ENCODE measurements at regions not wholly inside any gene's neighbourhood (a gene's known extent, or its start where the extent isn't known, plus 50 kb on each side); places are given as distances from the start of the nearest gene placed in this dataset.

DNA sequence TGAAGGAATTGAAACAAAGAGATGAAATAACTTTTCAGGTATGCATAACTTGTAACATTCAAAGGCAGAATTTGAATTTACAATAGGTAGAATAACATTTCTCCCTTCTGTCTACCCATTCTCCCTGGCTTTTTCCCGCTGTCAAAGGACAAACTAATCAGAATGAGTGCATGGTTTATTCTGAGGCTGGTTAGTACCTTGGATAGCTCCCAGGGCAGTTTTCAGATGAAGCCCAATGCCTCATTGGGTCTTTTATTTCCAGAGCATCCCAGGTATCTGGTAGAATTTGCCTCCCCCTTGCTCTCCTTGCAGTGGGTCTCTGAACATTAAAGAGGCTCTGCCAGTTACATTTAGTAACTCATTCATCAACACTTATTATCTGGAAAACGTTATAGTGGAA is 665.5 kb downstream of the BCKDHB start:
- Histone ChIP-seq H3K4me3 (no peak overlapping the region), H4K20me1 (no peaks in the 10 kb centered on the region), H3K9ac (no peak overlapping the region), H3K27ac (no peak overlapping the region), H3K36me3 (no peaks in the 10 kb centered on the region), H3K4me2 (no peak overlapping the region), H3K9me3 (no peaks in the 10 kb centered on the region), H3K4me1 (no peaks in the 10 kb centered on the region), H3K27me3 (no peaks in the 10 kb centered on the region)
- TF ChIP-seq Cebpa-rat (IDR thresholded peaks at IDR 0.05): no peak

DNA sequence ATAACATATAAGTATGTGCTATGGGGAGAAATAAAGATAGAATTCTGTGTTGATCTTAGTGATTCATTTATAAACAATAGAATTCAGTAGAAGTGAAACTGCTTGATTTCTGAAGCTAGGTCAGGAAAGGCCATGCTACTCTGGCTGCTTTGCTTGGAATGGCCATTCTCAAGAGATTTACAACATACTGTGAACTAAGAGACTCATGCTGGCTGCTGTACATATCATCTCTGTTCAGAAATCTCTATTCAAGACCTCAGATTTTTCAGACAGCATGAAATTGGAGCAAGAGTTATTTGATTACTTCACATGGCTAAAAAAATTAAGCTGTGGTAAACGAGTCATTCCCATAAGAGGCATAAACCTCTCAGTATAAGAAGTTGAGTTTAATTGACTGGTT is 662.6 kb downstream of the BCKDHB start:
- no peak for TF ChIP-seq Cebpa-rat (IDR thresholded peaks at IDR 0.05)
- Histone ChIP-seq H3K4me3 (no peak overlapping the region), H3K4me1 (no peaks in the 10 kb centered on the region), H4K20me1 (no peaks in the 10 kb centered on the region), H3K36me3 (no peaks in the 10 kb centered on the region), H3K9ac (no peak overlapping the region), H3K27me3 (no peaks in the 10 kb centered on the region), H3K27ac (no peak overlapping the region), H3K4me2 (no peak overlapping the region), H3K9me3 (no peaks in the 10 kb centered on the region)

DNA sequence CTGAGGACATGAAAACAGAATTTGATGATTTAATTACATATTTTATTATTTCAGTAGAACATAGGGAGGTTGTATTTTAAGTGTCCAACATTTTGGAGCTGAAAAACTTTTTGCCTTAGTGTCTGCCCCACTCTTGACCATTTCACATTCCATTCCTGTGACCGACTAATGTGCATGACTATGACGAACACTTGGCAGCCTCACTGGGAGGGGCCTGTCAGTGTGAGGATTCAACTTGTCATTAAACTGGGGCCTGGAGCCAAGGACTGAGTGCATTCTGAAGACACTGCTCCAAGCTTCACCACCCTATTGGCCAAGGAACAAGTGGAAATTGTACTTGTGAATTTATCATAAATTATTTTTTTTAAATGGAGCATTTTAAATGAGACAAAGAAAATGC is 661.3 kb downstream of the BCKDHB start:
- no peak overlapping the region for H3K4me2 ChIP-seq
- no peaks in the 10 kb centered on the region for H4K20me1 ChIP-seq
- no peaks in the 10 kb centered on the region for H3K27me3 ChIP-seq
- H3K9ac ChIP-seq: no peak overlapping the region
- H3K36me3 ChIP-seq: no peaks in the 10 kb centered on the region
- TF ChIP-seq Cebpa-rat (IDR thresholded peaks at IDR 0.05): no peak
- H3K4me3 ChIP-seq: no peak overlapping the region
- no peak overlapping the region for H3K27ac ChIP-seq
- H3K4me1 ChIP-seq: no peaks in the 10 kb centered on the region
- no peaks in the 10 kb centered on the region for H3K9me3 ChIP-seq

DNA sequence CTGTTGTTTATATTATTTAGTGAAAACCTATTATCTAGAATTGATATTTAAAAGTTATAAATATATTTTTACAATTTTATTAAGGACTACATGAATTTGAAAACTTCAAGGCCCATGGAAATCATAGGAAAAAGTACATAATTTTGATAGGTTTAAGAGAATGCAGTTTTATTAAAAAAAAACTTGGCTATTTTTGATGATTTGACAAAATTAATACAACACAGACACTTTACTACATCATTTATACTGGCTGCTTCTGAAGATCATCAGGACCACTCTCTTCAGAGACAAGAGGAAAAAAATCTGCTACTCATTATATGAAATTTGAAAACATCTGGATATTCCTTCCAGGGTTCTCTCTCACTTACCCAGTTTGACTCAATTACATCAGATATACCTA is 637.7 kb downstream of the BCKDHB start:
- Histone ChIP-seq H3K36me3 (no peaks in the 10 kb centered on the region), H3K27ac (no peak overlapping the region), H4K20me1 (no peaks in the 10 kb centered on the region), H3K4me2 (no peak overlapping the region), H3K4me1 (no peaks in the 10 kb centered on the region), H3K9me3 (no peaks in the 10 kb centered on the region), H3K4me3 (no peak overlapping the region), H3K9ac (no peak overlapping the region), H3K27me3 (no peaks in the 10 kb centered on the region)
- no peak for TF ChIP-seq Cebpa-rat (IDR thresholded peaks at IDR 0.05)

DNA sequence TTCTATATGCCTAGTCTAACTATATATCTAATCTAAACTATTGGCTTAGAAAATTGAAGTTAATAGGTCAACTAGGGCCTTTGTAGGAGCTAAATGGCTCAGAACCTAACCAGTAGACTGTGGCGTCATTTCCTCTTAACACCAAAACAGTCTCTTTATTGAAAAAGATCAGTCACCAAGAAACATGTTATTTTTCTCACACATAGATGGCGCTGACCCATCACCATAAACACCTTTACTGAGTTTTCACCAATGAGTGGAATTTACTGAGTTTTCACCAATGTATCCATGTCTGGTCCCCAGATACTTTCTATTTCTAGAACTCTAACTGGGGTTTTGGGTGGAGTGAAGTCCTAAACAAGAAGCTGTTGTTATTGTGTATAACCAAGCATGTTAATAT is 636.0 kb downstream of the BCKDHB start:
- H3K27ac ChIP-seq: no peak overlapping the region
- H3K27me3 ChIP-seq: no peaks in the 10 kb centered on the region
- H4K20me1 ChIP-seq: no peaks in the 10 kb centered on the region
- no peaks in the 10 kb centered on the region for H3K36me3 ChIP-seq
- no peak overlapping the region for H3K4me2 ChIP-seq
- TF ChIP-seq Cebpa-rat (IDR thresholded peaks at IDR 0.05): no peak
- H3K4me3 ChIP-seq: no peak overlapping the region
- H3K9ac ChIP-seq: no peak overlapping the region
- H3K4me1 ChIP-seq: no peaks in the 10 kb centered on the region
- H3K9me3 ChIP-seq: no peaks in the 10 kb centered on the region

DNA sequence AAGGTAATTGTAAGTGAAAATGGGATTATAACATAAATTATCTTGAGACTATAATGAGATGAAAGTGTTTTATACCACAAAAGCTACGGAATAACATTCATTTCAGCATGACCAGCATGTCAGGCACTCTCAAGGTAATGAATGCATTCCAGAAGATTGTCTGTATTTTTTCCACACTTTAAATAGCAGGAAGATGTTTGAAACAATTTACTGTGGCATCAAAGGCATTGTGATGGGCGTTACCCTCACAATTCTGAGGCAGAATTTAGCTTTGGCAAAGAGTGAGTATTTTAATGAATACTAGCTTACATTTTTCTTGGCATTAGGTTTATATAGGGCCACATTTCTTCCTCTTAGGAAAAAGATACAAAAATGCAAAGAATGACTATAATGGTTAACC is 627.2 kb downstream of the BCKDHB start:
- no peaks in the 10 kb centered on the region for H3K9me3 ChIP-seq
- H3K9ac ChIP-seq: no peak overlapping the region
- no peaks in the 10 kb centered on the region for H3K36me3 ChIP-seq
- H4K20me1 ChIP-seq: no peaks in the 10 kb centered on the region
- H3K4me2 ChIP-seq: no peak overlapping the region
- no peak for TF ChIP-seq Cebpa-rat (IDR thresholded peaks at IDR 0.05)
- no peak overlapping the region for H3K4me3 ChIP-seq
- H3K27me3 ChIP-seq: no peaks in the 10 kb centered on the region
- H3K4me1 ChIP-seq: no peaks in the 10 kb centered on the region
- H3K27ac ChIP-seq: no peak overlapping the region

DNA sequence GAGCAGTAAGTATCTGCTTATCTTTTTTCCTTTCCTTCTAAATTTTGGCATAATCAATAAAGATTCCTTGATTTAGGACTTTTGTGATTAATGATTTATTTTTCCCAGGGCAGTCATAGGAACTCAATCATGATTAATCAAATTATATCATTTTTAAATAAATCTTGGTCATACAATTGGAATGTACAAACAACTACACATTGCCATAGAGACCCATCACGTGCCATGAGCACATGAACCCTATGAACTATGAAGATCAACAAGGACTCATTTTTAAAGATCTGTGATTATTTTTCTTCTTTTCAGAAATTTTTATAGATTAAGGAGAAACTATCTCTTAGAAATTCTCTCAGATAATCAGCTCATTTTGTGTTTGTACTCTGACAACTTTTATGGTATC is 622.4 kb downstream of the BCKDHB start:
- Histone ChIP-seq H3K4me2 (no peak overlapping the region), H3K4me1 (no peaks in the 10 kb centered on the region), H4K20me1 (no peaks in the 10 kb centered on the region), H3K27me3 (no peaks in the 10 kb centered on the region), H3K9me3 (no peaks in the 10 kb centered on the region), H3K27ac (no peak overlapping the region), H3K4me3 (no peak overlapping the region), H3K9ac (no peak overlapping the region), H3K36me3 (no peaks in the 10 kb centered on the region)
- TF ChIP-seq Cebpa-rat (IDR thresholded peaks at IDR 0.05): no peak

DNA sequence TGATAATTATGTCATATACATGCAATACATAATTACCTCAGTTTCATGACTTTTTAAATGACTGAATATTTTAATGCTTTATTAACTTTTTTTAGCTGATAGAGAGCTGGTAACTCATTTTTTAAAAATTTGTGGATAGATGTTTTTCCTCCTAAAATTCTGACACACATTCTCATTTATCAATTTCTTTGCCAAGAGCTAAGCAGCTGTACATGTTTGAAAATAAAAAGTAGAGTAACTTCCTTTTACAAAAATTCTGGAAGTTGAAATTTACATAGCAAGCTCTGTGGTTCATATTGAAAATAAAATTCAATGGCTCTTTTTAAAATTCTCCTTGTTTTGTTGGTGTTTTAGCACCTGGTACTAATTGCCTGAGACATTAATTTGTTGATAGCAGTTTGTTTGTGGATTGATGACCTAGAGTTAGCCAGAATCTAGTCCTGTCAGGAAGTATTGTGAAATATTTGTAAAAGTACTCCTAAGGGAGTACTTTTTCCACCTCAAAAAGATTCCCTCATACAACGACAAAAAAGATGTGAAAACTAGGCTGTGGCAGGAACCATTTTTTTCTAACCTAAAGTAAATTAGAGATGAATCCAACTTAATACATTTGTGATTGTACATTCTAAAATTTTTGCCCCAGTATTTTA is 621.8 kb downstream of the BCKDHB start:
- no peak for TF ChIP-seq Cebpa-rat (IDR thresholded peaks at IDR 0.05)
- Histone ChIP-seq H3K4me2 (no peak overlapping the region), H3K27me3 (no peaks in the 10 kb centered on the region), H3K4me3 (no peak overlapping the region), H3K9me3 (no peaks in the 10 kb centered on the region), H3K4me1 (no peaks in the 10 kb centered on the region), H3K27ac (no peak overlapping the region), H3K9ac (no peak overlapping the region), H4K20me1 (no peaks in the 10 kb centered on the region), H3K36me3 (no peaks in the 10 kb centered on the region)

DNA sequence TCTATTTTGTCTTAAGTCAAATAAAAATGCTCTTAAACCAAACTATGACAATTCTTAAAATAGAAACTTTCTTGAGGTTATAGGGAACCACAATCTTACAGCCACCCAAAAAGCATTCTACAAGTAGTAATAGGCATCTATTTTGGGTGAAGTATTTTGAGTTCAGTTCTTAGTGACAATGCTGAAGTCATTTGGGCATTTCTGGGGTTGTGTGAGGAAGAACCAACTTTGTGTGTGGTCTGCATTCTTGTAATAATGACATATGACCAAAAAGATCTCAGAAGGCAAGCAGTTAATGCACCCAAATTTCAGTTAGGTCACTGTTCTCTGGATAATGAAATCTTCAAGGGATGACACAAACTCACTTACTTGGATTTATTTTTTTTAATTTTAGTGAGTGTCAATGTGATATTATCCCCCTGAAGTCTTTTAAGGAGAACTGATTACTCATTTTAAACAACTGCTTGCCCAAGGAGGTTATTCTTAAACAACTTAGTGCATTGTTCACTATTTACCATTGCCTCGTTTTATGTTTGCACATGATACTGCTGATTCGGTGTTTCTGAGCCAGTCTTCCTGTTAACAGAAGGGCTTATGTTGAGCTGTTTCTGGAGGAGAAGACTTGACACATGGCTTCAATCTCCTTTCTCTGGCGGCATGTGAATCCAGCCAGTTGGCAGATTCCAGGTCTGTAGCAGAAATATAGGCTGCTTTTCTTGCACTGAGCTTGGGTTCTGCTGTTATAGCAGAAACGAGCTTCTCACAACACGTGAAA is 618.9 kb downstream of the BCKDHB start:
- no peaks in the 10 kb centered on the region for H3K4me1 ChIP-seq
- H3K9ac ChIP-seq: no peak overlapping the region
- H3K9me3 ChIP-seq: no peaks in the 10 kb centered on the region
- no peaks in the 10 kb centered on the region for H3K27me3 ChIP-seq
- no peak overlapping the region for H3K27ac ChIP-seq
- H3K36me3 ChIP-seq: no peaks in the 10 kb centered on the region
- no peaks in the 10 kb centered on the region for H4K20me1 ChIP-seq
- no peak overlapping the region for H3K4me2 ChIP-seq
- TF ChIP-seq Cebpa-rat (IDR thresholded peaks at IDR 0.05): no peak
- no peak overlapping the region for H3K4me3 ChIP-seq

DNA sequence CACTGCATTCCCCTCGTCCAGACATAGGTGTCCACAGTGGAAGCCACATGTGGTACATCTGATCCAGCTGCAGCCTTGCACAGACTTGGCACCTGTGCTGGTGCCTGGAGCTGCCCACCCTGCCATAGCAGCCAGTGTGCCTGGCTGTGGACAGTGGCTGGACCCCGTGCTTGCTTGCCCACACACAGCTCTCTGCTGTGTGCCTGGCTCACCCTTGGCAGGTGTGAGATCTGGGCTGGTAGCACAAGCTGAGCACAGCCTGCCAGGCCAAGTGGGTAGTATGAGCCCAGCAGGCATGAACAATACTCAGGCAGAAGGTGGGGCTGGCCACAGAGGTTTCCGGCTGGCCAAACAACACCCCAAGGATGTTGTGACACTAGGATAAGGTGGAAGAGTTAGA is 614.4 kb downstream of the BCKDHB start:
- TF ChIP-seq Cebpa-rat (IDR thresholded peaks at IDR 0.05): no peak
- Histone ChIP-seq H3K9ac (no peak overlapping the region), H3K4me2 (no peak overlapping the region), H3K9me3 (no peaks in the 10 kb centered on the region), H3K4me1 (no peaks in the 10 kb centered on the region), H3K4me3 (no peak overlapping the region), H3K27me3 (no peaks in the 10 kb centered on the region), H3K36me3 (no peaks in the 10 kb centered on the region), H4K20me1 (no peaks in the 10 kb centered on the region), H3K27ac (no peak overlapping the region)
